Natural killer cell treated with Interleukin-12 subunit alpha and Interleukin-12 subunit beta and Interleukin-15 and Interleukin-18, amount 100 ng/mL, for 72 hours (primary cell): ENCODE measurements at regions not wholly inside any gene's neighbourhood (a gene's known extent, or its start where the extent isn't known, plus 50 kb on each side); places are given as distances from the start of the nearest gene placed in this dataset.

Source experiments
- ATAC-seq, 2 donors: fragments of 150-1000 bp; cut with Tn5 transposase in 1 of 2; sonication (Bioruptor Pico), chemical (Tn5 transposase) in 1 of 2; 2 replicates each; pipeline ENCODE4 v1.10.0; 2021
- DNase-seq: peaks from one replicate; pipeline ENCODE4 v3.0.0; 2022; ENCODE audit warnings: low spot score
- H3K27ac Mint-ChIP-seq, 2 donors: 1 replicate in 1 of 2; 2 replicates in 1 of 2; pipeline ENCODE4 v1.8.0; 2022; ENCODE audit warnings: mixed read lengths in 2 of 2, mild to moderate bottlenecking in 1 of 2, moderate library complexity in 1 of 2
- H3K27me3 Mint-ChIP-seq, 2 donors: 1 replicate in 1 of 2; 2 replicates in 1 of 2; pipeline ENCODE4 v1.8.0; 2022; ENCODE audit warnings: mixed read lengths in 2 of 2
- H3K36me3 Mint-ChIP-seq: one replicate; pipeline ENCODE4 v1.8.0; 2022; ENCODE audit warnings: mixed read lengths
- H3K4me1 Mint-ChIP-seq, 2 donors: 1 replicate in 1 of 2; 2 replicates in 1 of 2; pipeline ENCODE4 v1.8.0; 2022; ENCODE audit warnings: low read depth in 2 of 2, mixed read lengths in 2 of 2, mild to moderate bottlenecking in 1 of 2
- H3K4me3 Mint-ChIP-seq: one replicate; pipeline ENCODE4 v1.8.0; 2022; ENCODE audit warnings: mixed read lengths
- H3K9me3 Mint-ChIP-seq: 2 replicates; pipeline ENCODE4 v1.8.0; 2022; ENCODE audit warnings: mixed read lengths

- H3K4me3 Mint-ChIP-seq, result no peak overlapping the region
- ATAC-seq (no peak), DNase-seq (no peak)
- peaks cover 5% of the 10 kb centered on the region for H3K36me3 Mint-ChIP-seq
- no peaks in the 10 kb centered on the region for H3K27me3 Mint-ChIP-seq
- peaks cover 2% of the 10 kb centered on the region for H3K9me3 Mint-ChIP-seq
- H3K27ac Mint-ChIP-seq, result no peak overlapping the region
- no peaks in the 10 kb centered on the region for H3K4me1 Mint-ChIP-seq
Measured at GRCh38 chr21:19842601-19843000, 1155.6 kb upstream of the NCAM2 start.

GRCh38 chr21:19844334-19844733 lies 1153.9 kb upstream of the NCAM2 start:
- Mint-ChIP-seq H3K27me3 (no peaks in the 10 kb centered on the region), H3K27ac (no peak overlapping the region), H3K4me3 (no peak overlapping the region), H3K36me3 (no peaks in the 10 kb centered on the region), H3K4me1 (no peaks in the 10 kb centered on the region), H3K9me3 (peaks cover 2% of the 10 kb centered on the region)
- no peak for ATAC-seq
- no peak for DNase-seq

- peaks cover 0 to 2% of the 10 kb centered on the region in 2 donors for H3K4me1 Mint-ChIP-seq
- H3K27ac Mint-ChIP-seq, result no peak overlapping the region
- no peaks in the 10 kb centered on the region for H3K27me3 Mint-ChIP-seq
- DNase-seq (no peak), ATAC-seq (no peak)
- no peaks in the 10 kb centered on the region for H3K36me3 Mint-ChIP-seq
- no peaks in the 10 kb centered on the region for H3K9me3 Mint-ChIP-seq
- H3K4me3 Mint-ChIP-seq, result no peak overlapping the region
Measured at GRCh38 chr21:19850157-19850556, 1148.1 kb upstream of the NCAM2 start.

- no peaks in the 10 kb centered on the region for H3K36me3 Mint-ChIP-seq
- H3K4me3 Mint-ChIP-seq, result no peak overlapping the region
- no peaks in the 10 kb centered on the region for H3K9me3 Mint-ChIP-seq
- DNase-seq (no peak), ATAC-seq (no peak)
- H3K4me1 Mint-ChIP-seq, result peaks cover 0 to 2% of the 10 kb centered on the region in 2 donors
- H3K27me3 Mint-ChIP-seq, result no peaks in the 10 kb centered on the region
- no peak overlapping the region for H3K27ac Mint-ChIP-seq
Measured at GRCh38 chr21:19853061-19853460, 1145.1 kb upstream of the NCAM2 start.

GRCh38 chr21:19853709-19854575 lies 1144.3 kb upstream of the NCAM2 start:
- DNase-seq (no peak), ATAC-seq (no peak)
- Mint-ChIP-seq H3K4me1 (peaks cover 0 to 2% of the 10 kb centered on the region in 2 donors), H3K27ac (no peak overlapping the region), H3K4me3 (no peak overlapping the region), H3K9me3 (no peaks in the 10 kb centered on the region), H3K27me3 (no peaks in the 10 kb centered on the region), H3K36me3 (no peaks in the 10 kb centered on the region)

- peaks cover 0 to 2% of the 10 kb centered on the region in 2 donors for H3K4me1 Mint-ChIP-seq
- H3K9me3 Mint-ChIP-seq, result no peaks in the 10 kb centered on the region
- no peaks in the 10 kb centered on the region for H3K27me3 Mint-ChIP-seq
- no peaks in the 10 kb centered on the region for H3K36me3 Mint-ChIP-seq
- no peak for DNase-seq
- H3K27ac Mint-ChIP-seq, result no peak overlapping the region
- no peak for ATAC-seq
- H3K4me3 Mint-ChIP-seq, result no peak overlapping the region
Measured at GRCh38 chr21:19855522-19855921, 1142.7 kb upstream of the NCAM2 start.

- peaks cover 3% of the 10 kb centered on the region for H3K9me3 Mint-ChIP-seq
- no peak overlapping the region for H3K27ac Mint-ChIP-seq
- H3K4me1 Mint-ChIP-seq, result no peaks in the 10 kb centered on the region
- no peak for DNase-seq
- H3K4me3 Mint-ChIP-seq, result no peak overlapping the region
- ATAC-seq, result no peak
- H3K27me3 Mint-ChIP-seq, result no peaks in the 10 kb centered on the region
- H3K36me3 Mint-ChIP-seq, result no peaks in the 10 kb centered on the region
Measured at GRCh38 chr21:19864476-19864875, 1133.7 kb upstream of the NCAM2 start.

GRCh38 chr21:19870682-19871081 lies 1127.5 kb upstream of the NCAM2 start:
- Mint-ChIP-seq H3K4me3 (no peak overlapping the region), H3K9me3 (peaks cover 8% of the 10 kb centered on the region), H3K4me1 (no peaks in the 10 kb centered on the region)

GRCh38 chr21:19874521-19874920 lies 1123.7 kb upstream of the NCAM2 start:
- H3K4me3 Mint-ChIP-seq, result no peak overlapping the region
- no peaks in the 10 kb centered on the region for H3K27me3 Mint-ChIP-seq
- no peaks in the 10 kb centered on the region for H3K4me1 Mint-ChIP-seq
- H3K36me3 Mint-ChIP-seq, result no peaks in the 10 kb centered on the region
- no peak for DNase-seq
- no peak for ATAC-seq
- H3K9me3 Mint-ChIP-seq, result peaks cover 13% of the 10 kb centered on the region
- no peak overlapping the region for H3K27ac Mint-ChIP-seq

More at GRCh38 chr21:19870682-19871081, 1127.5 kb upstream of the NCAM2 start:
- ATAC-seq (no peak), DNase-seq (no peak)
- H3K36me3 Mint-ChIP-seq, result no peaks in the 10 kb centered on the region
- H3K27me3 Mint-ChIP-seq, result no peaks in the 10 kb centered on the region
- no peak overlapping the region for H3K27ac Mint-ChIP-seq

GRCh38 chr21:19878133-19878532 lies 1120.1 kb upstream of the NCAM2 start:
- no peaks in the 10 kb centered on the region for H3K4me1 Mint-ChIP-seq

GRCh38 chr21:19899645-19900044 lies 1098.6 kb upstream of the NCAM2 start:
- H3K27ac Mint-ChIP-seq, result no peak overlapping the region
- no peak for DNase-seq

More at GRCh38 chr21:19878133-19878532, 1120.1 kb upstream of the NCAM2 start:
- no peak overlapping the region for H3K27ac Mint-ChIP-seq
- no peaks in the 10 kb centered on the region for H3K27me3 Mint-ChIP-seq
- peaks cover 8% of the 10 kb centered on the region for H3K9me3 Mint-ChIP-seq
- no peak overlapping the region for H3K4me3 Mint-ChIP-seq
- ATAC-seq (no peak), DNase-seq (no peak)
- no peaks in the 10 kb centered on the region for H3K36me3 Mint-ChIP-seq

GRCh38 chr21:19900149-19900548 lies 1098.1 kb upstream of the NCAM2 start:
- DNase-seq, result no peak
- Mint-ChIP-seq H3K4me1 (no peaks in the 10 kb centered on the region), H3K4me3 (no peak overlapping the region), H3K27me3 (no peaks in the 10 kb centered on the region), H3K36me3 (peaks cover 10% of the 10 kb centered on the region), H3K27ac (no peak overlapping the region), H3K9me3 (peaks cover 10% of the 10 kb centered on the region)
- ATAC-seq, result peak in 1 of 2 donors; percentile 20

More at GRCh38 chr21:19899645-19900044, 1098.6 kb upstream of the NCAM2 start:
- H3K9me3 Mint-ChIP-seq, result peaks cover 10% of the 10 kb centered on the region
- peaks cover 10% of the 10 kb centered on the region for H3K36me3 Mint-ChIP-seq
- ATAC-seq, result no peak
- no peaks in the 10 kb centered on the region for H3K4me1 Mint-ChIP-seq
- no peaks in the 10 kb centered on the region for H3K27me3 Mint-ChIP-seq
- H3K4me3 Mint-ChIP-seq, result no peak overlapping the region

- Mint-ChIP-seq H3K4me3 (no peak overlapping the region), H3K27me3 (no peaks in the 10 kb centered on the region), H3K4me1 (peaks cover 5 to 8% of the 10 kb centered on the region in 2 donors), H3K27ac (no peak overlapping the region), H3K9me3 (no peaks in the 10 kb centered on the region), H3K36me3 (no peaks in the 10 kb centered on the region)
- ATAC-seq (no peak), DNase-seq (no peak)
Measured at GRCh38 chr21:19908390-19908789, 1089.8 kb upstream of the NCAM2 start.

GRCh38 chr21:19914028-19914427 lies 1084.2 kb upstream of the NCAM2 start:
- ATAC-seq (no peak), DNase-seq (no peak)
- Mint-ChIP-seq H3K27me3 (no peaks in the 10 kb centered on the region), H3K4me1 (no peaks in the 10 kb centered on the region), H3K9me3 (no peaks in the 10 kb centered on the region), H3K27ac (no peak overlapping the region), H3K36me3 (no peaks in the 10 kb centered on the region), H3K4me3 (no peak overlapping the region)
